Neural crest cell (in vitro differentiated cells): ENCODE measurements at regions not wholly inside any gene's neighbourhood (a gene's known extent, or its start where the extent isn't known, plus 50 kb on each side); places are given as distances from the start of the nearest gene placed in this dataset.

Experiments
- DNase-seq: peaks from one replicate; pipeline ENCODE4 v3.0.0; 2021; ENCODE audit warnings: low read depth, mixed read lengths, low spot score
- H3K27ac Mint-ChIP-seq: one replicate; pipeline ENCODE4 v1.8.0; 2021; ENCODE audit warnings: mild to moderate bottlenecking, mixed read lengths; ENCODE audit not compliant: unreplicated experiment
- H3K27me3 Mint-ChIP-seq: 2 replicates; pipeline ENCODE4 v1.8.0; 2021; ENCODE audit warnings: low read depth, mild to moderate bottlenecking, mixed read lengths
- H3K36me3 Mint-ChIP-seq: 2 replicates; pipeline ENCODE4 v1.8.0; 2021; ENCODE audit warnings: low read depth, mild to moderate bottlenecking, mixed read lengths
- H3K4me1 Mint-ChIP-seq: 2 replicates; pipeline ENCODE4 v1.8.0; 2021; ENCODE audit warnings: mixed read lengths
- H3K4me3 Mint-ChIP-seq: one replicate; pipeline ENCODE4 v1.8.0; 2021; ENCODE audit warnings: mild to moderate bottlenecking, mixed read lengths
- H3K9me3 Mint-ChIP-seq: 2 replicates; pipeline ENCODE4 v1.8.0; 2021; ENCODE audit warnings: mixed read lengths
- CTCF ChIP-seq: fragments of 200-600 bp; sonication (generic); conservative IDR thresholded peaks from 2 replicates; pipeline ENCODE4 v1.5.0; 2021; ENCODE audit warnings: antibody characterized with exemption, mild to moderate bottlenecking

GRCh38 chr3:174633342-174633741, 225.8 kb upstream of the NAALADL2 start:
- Mint-ChIP-seq H3K4me1 (no peaks in the 10 kb centered on the region), H3K27ac (no peak overlapping the region), H3K27me3 (no peaks in the 10 kb centered on the region), H3K9me3 (peaks cover 8% of the 10 kb centered on the region), H3K4me3 (no peak overlapping the region), H3K36me3 (no peaks in the 10 kb centered on the region)
- DNase-seq, result no peak
- TF ChIP-seq CTCF, result no peak

DNA sequence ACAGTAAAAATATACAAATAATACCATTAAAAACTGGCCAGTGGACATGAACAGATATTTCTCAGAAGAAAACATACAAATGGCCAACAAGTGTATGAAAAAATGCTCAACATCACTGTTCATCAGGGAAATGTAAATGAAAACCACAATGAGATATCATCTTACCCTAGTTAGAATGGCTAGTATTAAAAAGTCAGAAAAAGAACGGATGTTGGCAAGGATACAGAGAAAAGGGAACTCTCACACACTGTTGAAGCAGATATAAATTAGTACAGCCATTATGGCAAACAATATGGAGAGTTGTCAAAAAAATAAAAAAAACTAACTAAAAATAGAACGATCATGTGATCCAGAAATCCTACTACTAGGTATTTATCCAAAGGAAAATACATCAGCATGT, 222.7 kb upstream of the NAALADL2 start:
- Mint-ChIP-seq H3K9me3 (peaks cover 8% of the 10 kb centered on the region), H3K4me3 (no peak overlapping the region), H3K36me3 (no peaks in the 10 kb centered on the region), H3K4me1 (no peaks in the 10 kb centered on the region), H3K27me3 (no peaks in the 10 kb centered on the region), H3K27ac (no peak overlapping the region)
- DNase-seq, result no peak
- TF ChIP-seq CTCF, result no peak

- Mint-ChIP-seq H3K36me3 (no peaks in the 10 kb centered on the region), H3K4me3 (no peak overlapping the region), H3K27ac (no peak overlapping the region), H3K4me1 (no peaks in the 10 kb centered on the region), H3K9me3 (peaks cover 8% of the 10 kb centered on the region), H3K27me3 (no peaks in the 10 kb centered on the region)
- DNase-seq, result no peak
- TF ChIP-seq CTCF, result no peak
These were observed 219.7 kb upstream of the NAALADL2 start for GRCh38 chr3:174639406-174639805.

DNA sequence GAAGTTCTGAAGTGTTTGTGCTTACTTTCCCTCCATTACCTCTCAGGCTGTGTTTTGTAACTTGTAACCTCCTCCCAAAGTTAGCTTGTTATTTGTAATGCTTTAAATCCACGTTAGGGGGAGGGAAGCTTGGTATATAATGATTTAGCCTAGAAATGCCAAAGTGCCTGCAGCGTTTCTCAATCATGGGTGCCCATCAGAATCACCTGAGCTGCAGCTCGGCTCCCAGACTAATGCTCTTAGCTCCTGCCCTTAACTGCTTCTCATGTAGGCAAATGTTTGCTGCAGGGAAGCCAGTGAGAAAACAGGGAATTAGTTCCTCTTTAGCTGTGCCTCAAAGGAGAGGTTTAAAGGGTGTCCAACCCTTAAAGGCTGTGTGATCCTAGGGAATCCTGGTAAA, 219.2 kb upstream of the NAALADL2 start:
- no peak overlapping the region for H3K27ac Mint-ChIP-seq
- H3K27me3 Mint-ChIP-seq, result no peaks in the 10 kb centered on the region
- H3K4me3 Mint-ChIP-seq, result no peak overlapping the region
- TF ChIP-seq CTCF, result no peak
- peaks cover 2% of the 10 kb centered on the region for H3K4me1 Mint-ChIP-seq
- DNase-seq, result no peak
- no peaks in the 10 kb centered on the region for H3K36me3 Mint-ChIP-seq
- peaks cover 8% of the 10 kb centered on the region for H3K9me3 Mint-ChIP-seq

GRCh38 chr3:174640932-174641331, 218.2 kb upstream of the NAALADL2 start:
- H3K9me3 Mint-ChIP-seq, result peaks cover 8% of the 10 kb centered on the region
- DNase-seq, result no peak
- H3K4me3 Mint-ChIP-seq, result no peak overlapping the region
- no peak for TF ChIP-seq CTCF
- H3K36me3 Mint-ChIP-seq, result no peaks in the 10 kb centered on the region
- no peak overlapping the region for H3K27ac Mint-ChIP-seq
- no peaks in the 10 kb centered on the region for H3K27me3 Mint-ChIP-seq
- H3K4me1 Mint-ChIP-seq, result peaks cover 6% of the 10 kb centered on the region

GRCh38 chr3:174644287-174644686, 214.8 kb upstream of the NAALADL2 start:
- Mint-ChIP-seq H3K4me1 (peaks cover 6% of the 10 kb centered on the region), H3K9me3 (no peaks in the 10 kb centered on the region), H3K27ac (no peak overlapping the region), H3K36me3 (no peaks in the 10 kb centered on the region), H3K4me3 (no peak overlapping the region), H3K27me3 (no peaks in the 10 kb centered on the region)
- no peak for TF ChIP-seq CTCF
- no peak for DNase-seq
